GM23338 (cell line): ENCODE measurements at regions not wholly inside any gene's neighbourhood (a gene's known extent, or its start where the extent isn't known, plus 50 kb on each side); places are given as distances from the start of the nearest gene placed in this dataset.

Experiments
- ATAC-seq: fragments of 200-7000 bp; cut with Tn5 transposase; 3 replicates; pipeline ENCODE4 v1.9.1; 2020
- DNase-seq: peaks from one replicate; pipeline ENCODE4 v3.0.0-alpha.2; 2015; ENCODE audit warnings: low spot score
- H2AFZ ChIP-seq: fragments of 200-600 bp; sonication (generic); 2 replicates; pipeline ENCODE4 v1.8.0; 2016; ENCODE audit warnings: antibody characterized with exemption, mild to moderate bottlenecking, moderate library complexity
- H3F3A ChIP-seq: fragments of 200-600 bp; sonication (generic); replicated peaks from 2 replicates; pipeline ENCODE4 v1.8.0; 2017; ENCODE audit warnings: antibody characterized with exemption, mixed run types, low read depth
- H3K27ac ChIP-seq: fragments of 200-600 bp; sonication (generic); 2 replicates; pipeline ENCODE4 v1.6.1; 2016; ENCODE audit warnings: low read depth
- H3K27me3 ChIP-seq: fragments of 200-600 bp; sonication (generic); 2 replicates; pipeline ENCODE4 v1.8.0; 2016; ENCODE audit warnings: mild to moderate bottlenecking, mixed run types, moderate library complexity; ENCODE audit not compliant: insufficient read depth
- H3K36me3 ChIP-seq: fragments of 200-600 bp; sonication (generic); 2 replicates; pipeline ENCODE4 v1.8.0; 2016; ENCODE audit warnings: mild to moderate bottlenecking; ENCODE audit not compliant: insufficient read depth
- H3K4me1 ChIP-seq: fragments of 200-600 bp; sonication (generic); 2 replicates; pipeline ENCODE4 v1.8.0; 2016; ENCODE audit warnings: mild to moderate bottlenecking, moderate library complexity; ENCODE audit not compliant: insufficient read depth
- H3K4me2 ChIP-seq: fragments of 200-600 bp; sonication (generic); 2 replicates; pipeline ENCODE4 v1.7.1; 2017; ENCODE audit warnings: mixed run types
- H3K4me3 ChIP-seq: fragments of 200-600 bp; sonication (generic); 2 replicates; pipeline ENCODE4 v1.6.1; 2016; ENCODE audit warnings: mixed run types
- H3K79me2 ChIP-seq: fragments of 200-600 bp; sonication (generic); replicated peaks from 2 replicates; pipeline ENCODE4 v1.8.0; 2017; ENCODE audit warnings: mild to moderate bottlenecking; ENCODE audit not compliant: insufficient read depth
- H3K9me2 ChIP-seq: fragments of 200-600 bp; sonication (generic); 2 replicates; pipeline ENCODE4 v1.8.0; 2017; ENCODE audit not compliant: insufficient read depth
- H4K20me1 ChIP-seq: fragments of 200-600 bp; sonication (generic); replicated peaks from 2 replicates; pipeline ENCODE4 v1.8.0; 2017; ENCODE audit warnings: mild to moderate bottlenecking; ENCODE audit not compliant: insufficient read depth
- H3K27ac Mint-ChIP-seq: 2 replicates; pipeline ENCODE4 v1.8.0; 2020; ENCODE audit warnings: inconsistent platforms, mild to moderate bottlenecking, moderate library complexity, mixed read lengths
- H3K27me3 Mint-ChIP-seq: 3 replicates; pipeline ENCODE4 v1.8.0; 2022; ENCODE audit warnings: low read depth, mild to moderate bottlenecking, moderate library complexity, mixed read lengths, inconsistent platforms; ENCODE audit not compliant: insufficient read depth, poor library complexity
- H3K36me3 Mint-ChIP-seq: 3 replicates; pipeline ENCODE4 v1.8.0; 2021; ENCODE audit warnings: low read depth, mild to moderate bottlenecking, inconsistent platforms, moderate library complexity, mixed read lengths
- H3K4me1 Mint-ChIP-seq: 3 replicates; pipeline ENCODE4 v1.8.0; 2020; ENCODE audit warnings: mild to moderate bottlenecking, inconsistent platforms, mixed read lengths
- H3K4me3 Mint-ChIP-seq: 3 replicates; pipeline ENCODE4 v1.8.0; 2021; ENCODE audit warnings: moderate library complexity, mild to moderate bottlenecking, inconsistent platforms, mixed read lengths
- H3K9me3 Mint-ChIP-seq: 3 replicates; pipeline ENCODE4 v1.8.0; 2020; ENCODE audit warnings: moderate library complexity, mild to moderate bottlenecking, inconsistent platforms, mixed read lengths
- CREB1 ChIP-seq: fragments of 250-450 bp; sonication (Bioruptor Pico); IDR thresholded peaks from 2 replicates; pipeline ENCODE4 v1.5.0; 2020; ENCODE audit warnings: low read depth, mild to moderate bottlenecking, moderate library complexity
- ETS1 ChIP-seq: IDR thresholded peaks from 2 replicates; pipeline ENCODE4 v1.6.1; 2016; ENCODE audit warnings: antibody characterized with exemption
- EZH2 ChIP-seq: fragments of 200-600 bp; sonication (generic); IDR thresholded peaks from one replicate; pipeline ENCODE4 v1.8.0; 2017; ENCODE audit warnings: antibody characterized with exemption, mild to moderate bottlenecking, low read depth; ENCODE audit not compliant: unreplicated experiment
- EZH2phosphoT487 ChIP-seq: fragments of 200-600 bp; sonication (generic); IDR thresholded peaks from one replicate; pipeline ENCODE4 v1.8.1; 2018; ENCODE audit warnings: antibody characterized with exemption; ENCODE audit not compliant: unreplicated experiment
- JUNB ChIP-seq: IDR thresholded peaks from one replicate; pipeline ENCODE4 v1.6.1; 2016; ENCODE audit warnings: antibody characterized with exemption; ENCODE audit not compliant: unreplicated experiment
- NANOG ChIP-seq: IDR thresholded peaks from 2 replicates; pipeline ENCODE4 v1.6.1; 2016; ENCODE audit warnings: antibody characterized with exemption, borderline replicate concordance
- POLR2AphosphoS5 ChIP-seq: IDR thresholded peaks from 2 replicates; pipeline ENCODE4 v1.6.1; 2016; ENCODE audit warnings: antibody characterized with exemption, low read depth
- REST ChIP-seq: IDR thresholded peaks from one replicate; pipeline ENCODE4 v1.6.1; 2018; ENCODE audit warnings: antibody characterized with exemption; ENCODE audit not compliant: unreplicated experiment
- ZNF114 ChIP-seq: fragments of 250-450 bp; sonication (Bioruptor Pico); IDR thresholded peaks from 2 replicates; pipeline ENCODE4 v1.5.0; 2020; ENCODE audit warnings: mild to moderate bottlenecking, moderate library complexity
- ZNF331 ChIP-seq: fragments of 250-450 bp; sonication (Bioruptor Pico); IDR thresholded peaks from 2 replicates; pipeline ENCODE4 v1.5.0; 2020; ENCODE audit warnings: low read depth, mild to moderate bottlenecking, moderate library complexity
- TF ChIP-seq, protein P1 (sequence below), 2 experiments: fragments of 200-600 bp in 1 of 2; sonication (generic) in 1 of 2; conservative IDR thresholded peaks; 2 replicates each; pipeline versions ENCODE4 v1.5.1 to v1.6.1; 2016 to 2017; ENCODE audit warnings: antibody characterized with exemption in 2 of 2, low read depth in 2 of 2, mild to moderate bottlenecking in 2 of 2, moderate library complexity in 1 of 2

DNA sequence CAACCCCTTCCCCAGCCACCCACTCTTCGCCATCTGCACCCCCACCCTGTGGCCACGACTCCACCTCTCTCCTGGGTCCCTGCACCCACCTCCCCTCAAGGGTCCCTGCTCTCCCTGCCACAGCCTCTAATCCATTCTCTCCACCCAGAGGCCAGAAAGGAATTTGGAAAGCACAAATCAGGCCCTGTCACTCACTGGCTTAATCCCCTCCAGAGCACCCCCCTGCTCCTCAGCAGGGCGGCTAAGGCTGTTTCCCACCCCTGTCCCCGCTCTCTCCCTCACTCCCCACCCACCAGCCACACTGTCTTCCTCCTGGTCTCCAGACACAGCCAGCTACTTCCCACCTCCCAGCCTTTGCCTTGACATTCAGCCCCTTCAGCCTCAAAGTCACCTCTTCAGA is 150.0 kb upstream of the LINGO1 start (continued):
- TF ChIP-seq REST = no peak
- no peak for TF ChIP-seq EZH2phosphoT487

- Mint-ChIP-seq H3K4me1 (peaks cover 14% of the 10 kb centered on the region), H3K27me3 (peaks cover 9% of the 10 kb centered on the region), H3K27ac (no peak overlapping the region), H3K4me3 (no peak overlapping the region), H3K36me3 (peaks cover 11% of the 10 kb centered on the region), H3K9me3 (peaks cover 19% of the 10 kb centered on the region)
- H3K36me3 ChIP-seq = no peaks in the 10 kb centered on the region
- no peak overlapping the region for H2AFZ ChIP-seq
- no peaks in the 10 kb centered on the region for H4K20me1 ChIP-seq
- H3K79me2 ChIP-seq = no peaks in the 10 kb centered on the region
- TF ChIP-seq ZNF114 = no peak
- TF ChIP-seq REST = no peak
- no peak for TF ChIP-seq EZH2
- no peak for TF ChIP-seq JUNB
- no peak for TF ChIP-seq ZNF331 (CRISPR knock-in tag)
- TF ChIP-seq ETS1 = no peak
- TF ChIP-seq POLR2AphosphoS5 = no peak
- TF ChIP-seq CREB1 = no peak
- TF ChIP-seq, protein P1, sequence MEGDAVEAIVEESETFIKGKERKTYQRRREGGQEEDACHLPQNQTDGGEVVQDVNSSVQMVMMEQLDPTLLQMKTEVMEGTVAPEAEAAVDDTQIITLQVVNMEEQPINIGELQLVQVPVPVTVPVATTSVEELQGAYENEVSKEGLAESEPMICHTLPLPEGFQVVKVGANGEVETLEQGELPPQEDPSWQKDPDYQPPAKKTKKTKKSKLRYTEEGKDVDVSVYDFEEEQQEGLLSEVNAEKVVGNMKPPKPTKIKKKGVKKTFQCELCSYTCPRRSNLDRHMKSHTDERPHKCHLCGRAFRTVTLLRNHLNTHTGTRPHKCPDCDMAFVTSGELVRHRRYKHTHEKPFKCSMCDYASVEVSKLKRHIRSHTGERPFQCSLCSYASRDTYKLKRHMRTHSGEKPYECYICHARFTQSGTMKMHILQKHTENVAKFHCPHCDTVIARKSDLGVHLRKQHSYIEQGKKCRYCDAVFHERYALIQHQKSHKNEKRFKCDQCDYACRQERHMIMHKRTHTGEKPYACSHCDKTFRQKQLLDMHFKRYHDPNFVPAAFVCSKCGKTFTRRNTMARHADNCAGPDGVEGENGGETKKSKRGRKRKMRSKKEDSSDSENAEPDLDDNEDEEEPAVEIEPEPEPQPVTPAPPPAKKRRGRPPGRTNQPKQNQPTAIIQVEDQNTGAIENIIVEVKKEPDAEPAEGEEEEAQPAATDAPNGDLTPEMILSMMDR (conservative IDR thresholded peaks at IDR 0.05; ENCODE audit: low read depth in 2 of 2) = no peak
- TF ChIP-seq NANOG = no peak
- no peak for TF ChIP-seq EZH2phosphoT487
- peaks cover 5% of the 10 kb centered on the region for H3K4me1 ChIP-seq
- H3K9me2 ChIP-seq = no peaks in the 10 kb centered on the region
- H3F3A ChIP-seq = no peaks in the 10 kb centered on the region
- no peaks in the 10 kb centered on the region for H3K27me3 ChIP-seq
- ATAC-seq = no peak
- H3K27ac ChIP-seq = no peak overlapping the region
- no peak overlapping the region for H3K4me2 ChIP-seq
- H3K4me3 ChIP-seq = no peak overlapping the region
- DNase-seq = no peak
Measured at GRCh38 chr15:77781946-77782240, 149.2 kb upstream of the LINGO1 start.
